Thyroid gland (tissue), 4 donors: ENCODE measurements at regions not wholly inside any gene's neighbourhood (a gene's known extent, or its start where the extent isn't known, plus 50 kb on each side); places are given as distances from the start of the nearest gene placed in this dataset.

Source experiments
- CTCF ChIP-seq, 6 experiments: fragments of 200-600 bp in 3 of 6; fragments of 450-650 bp in 3 of 6; sonication (generic) in 3 of 6; IDR thresholded peaks; one replicate each; pipeline ENCODE4 v1.5.1; 2016 to 2019; ENCODE audit warnings: antibody characterized with exemption in 6 of 6, mild to moderate bottlenecking in 2 of 6, inconsistent platforms in 1 of 6, moderate library complexity in 1 of 6
- POLR2A ChIP-seq, 2 donors: fragments of 450-650 bp; IDR thresholded peaks; one replicate each; pipeline ENCODE4 v1.6.1; 2017; ENCODE audit warnings: antibody characterized with exemption in 2 of 2, mild to moderate bottlenecking in 2 of 2, moderate library complexity in 1 of 2

- TF ChIP-seq POLR2A (IDR thresholded peaks at IDR 0.05) = no peak
- TF ChIP-seq CTCF (IDR thresholded peaks at IDR 0.05) = no peak
Measured at GRCh38 chr2:163459986-163460385, 275.8 kb downstream of the FIGN start.
